ENCODE measurements at regions not wholly inside any gene's neighbourhood (a gene's known extent, or its start where the extent isn't known, plus 50 kb on each side); places are given as distances from the start of the nearest gene placed in this dataset.

DNA sequence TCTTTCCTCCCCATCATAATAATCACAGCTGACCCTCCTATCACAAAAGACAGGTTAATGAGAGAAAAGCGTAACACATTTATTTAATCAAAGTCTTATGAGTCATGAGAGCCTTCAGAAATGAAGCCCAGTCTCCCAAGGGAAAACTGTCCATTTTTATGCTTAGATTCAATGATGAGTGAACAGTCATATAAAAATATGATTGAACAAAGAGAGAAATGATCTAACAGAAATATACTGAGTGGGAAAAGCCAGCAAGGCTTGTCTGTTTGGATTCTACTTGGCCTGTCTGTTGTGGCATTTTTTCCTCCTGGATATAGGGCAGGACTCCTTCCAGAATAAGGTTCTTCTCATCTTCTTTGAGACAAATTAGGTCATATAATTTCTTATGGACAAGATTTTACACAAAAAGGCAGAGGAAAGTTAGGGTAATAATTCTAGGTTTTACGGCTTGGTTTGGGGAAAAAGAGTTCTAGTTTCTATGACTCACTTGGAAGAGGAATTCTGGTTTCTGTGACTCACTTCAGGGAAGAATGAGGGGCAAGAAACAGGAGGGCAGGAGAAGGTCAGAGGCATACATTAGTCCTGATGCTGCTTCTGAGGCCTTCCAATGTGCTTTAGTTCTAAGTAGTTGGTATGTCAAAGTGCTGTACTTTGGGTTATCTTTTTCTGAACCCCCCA is 534.2 kb downstream of the ZIC1 start:
- no peaks in the 10 kb centered on the region for H3K9me3 ChIP-seq
- no peaks in the 10 kb centered on the region for H3K4me1 ChIP-seq
- no peaks in the 10 kb centered on the region for H3K36me3 ChIP-seq
- H3K27me3 ChIP-seq: no peaks in the 10 kb centered on the region
- no peak for TF ChIP-seq POLR2A (IDR thresholded peaks at IDR 0.05)
- TF ChIP-seq, protein P1, sequence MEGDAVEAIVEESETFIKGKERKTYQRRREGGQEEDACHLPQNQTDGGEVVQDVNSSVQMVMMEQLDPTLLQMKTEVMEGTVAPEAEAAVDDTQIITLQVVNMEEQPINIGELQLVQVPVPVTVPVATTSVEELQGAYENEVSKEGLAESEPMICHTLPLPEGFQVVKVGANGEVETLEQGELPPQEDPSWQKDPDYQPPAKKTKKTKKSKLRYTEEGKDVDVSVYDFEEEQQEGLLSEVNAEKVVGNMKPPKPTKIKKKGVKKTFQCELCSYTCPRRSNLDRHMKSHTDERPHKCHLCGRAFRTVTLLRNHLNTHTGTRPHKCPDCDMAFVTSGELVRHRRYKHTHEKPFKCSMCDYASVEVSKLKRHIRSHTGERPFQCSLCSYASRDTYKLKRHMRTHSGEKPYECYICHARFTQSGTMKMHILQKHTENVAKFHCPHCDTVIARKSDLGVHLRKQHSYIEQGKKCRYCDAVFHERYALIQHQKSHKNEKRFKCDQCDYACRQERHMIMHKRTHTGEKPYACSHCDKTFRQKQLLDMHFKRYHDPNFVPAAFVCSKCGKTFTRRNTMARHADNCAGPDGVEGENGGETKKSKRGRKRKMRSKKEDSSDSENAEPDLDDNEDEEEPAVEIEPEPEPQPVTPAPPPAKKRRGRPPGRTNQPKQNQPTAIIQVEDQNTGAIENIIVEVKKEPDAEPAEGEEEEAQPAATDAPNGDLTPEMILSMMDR (IDR thresholded peaks at IDR 0.05): no peak
- ATAC-seq (no peak), DNase-seq (no peak)
- H3K27ac ChIP-seq: no peak overlapping the region
- intact Hi-C loops (cut with DNase I): no loop called here
- no peak overlapping the region for H3K4me3 ChIP-seq
- WGBS (ENCODE audit: insufficient coverage, low coverage, low lambda C conversion rate, missing lambda C conversion rate): 86% methylated on average over 2 of the region's 2 CpGs

DNA sequence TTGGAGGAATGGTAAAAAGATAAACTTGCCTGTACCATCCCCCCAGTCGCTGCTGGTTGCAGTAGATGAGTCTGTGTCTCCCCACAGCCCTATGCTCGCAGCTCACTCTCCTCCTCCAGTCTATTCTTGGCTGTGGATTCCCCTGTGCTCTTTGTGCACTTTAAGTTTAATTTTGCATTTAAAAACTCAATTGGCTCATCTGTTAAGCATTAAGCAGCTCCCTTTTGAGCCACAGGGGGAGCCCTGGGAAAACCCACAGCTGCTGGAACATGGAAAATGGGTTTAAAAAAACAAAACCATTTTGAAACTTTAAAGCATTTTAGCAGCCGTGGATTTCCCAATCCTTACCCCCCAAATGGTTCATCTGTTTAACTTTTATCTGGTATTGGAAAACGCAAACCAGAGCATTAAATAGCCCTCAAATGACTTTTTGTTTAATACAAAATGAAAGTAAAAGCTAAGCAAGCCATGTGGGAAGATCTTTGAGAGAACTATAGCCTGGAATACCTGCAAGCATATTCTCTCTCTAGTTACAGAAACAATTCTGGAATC is 536.9 kb downstream of the ZIC1 start:
- intact Hi-C loops (cut with DNase I): no loop called here
- H3K36me3 ChIP-seq: no peaks in the 10 kb centered on the region
- peak overlapping the region in 2 of 3 donors; percentile 27 to 37 for H3K27ac ChIP-seq
- no peaks in the 10 kb centered on the region for H3K4me1 ChIP-seq
- WGBS (ENCODE audit: insufficient coverage, low coverage, low lambda C conversion rate, missing lambda C conversion rate): 9% methylated on average over 4 of the region's 4 CpGs
- DNase-seq (peak in 2 of 3 donors; percentile 28 to 55), ATAC-seq (peak; percentile 96 to 98 (median 98))
- H3K4me3 ChIP-seq: peak overlapping the region in 2 of 3 donors; percentile 38 to 40
- H3K27me3 ChIP-seq: no peaks in the 10 kb centered on the region
- TF ChIP-seq POLR2A (IDR thresholded peaks at IDR 0.05): no peak
- TF ChIP-seq, protein P1 (IDR thresholded peaks at IDR 0.05): peak; percentile 56 to 67 (median 60)
- no peaks in the 10 kb centered on the region for H3K9me3 ChIP-seq

DNA sequence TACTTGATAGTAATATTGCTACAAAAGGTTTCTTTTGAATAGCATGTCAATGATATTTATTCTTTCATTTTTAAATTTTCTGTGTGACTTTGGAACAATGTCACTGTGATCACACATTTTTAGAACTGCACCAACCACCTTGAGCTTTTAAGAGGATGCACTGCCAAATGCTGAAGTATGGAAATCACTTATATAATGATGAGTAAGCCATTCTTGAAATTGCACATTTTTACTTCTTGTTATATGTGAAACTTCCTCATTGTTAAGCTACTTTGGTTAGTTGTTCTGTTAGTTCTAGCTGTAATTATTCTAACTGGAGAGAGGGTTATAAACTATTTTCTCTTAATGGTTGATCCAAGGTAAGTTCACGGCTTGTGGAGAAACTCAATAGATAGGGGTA is 547.5 kb downstream of the ZIC1 start:
- WGBS (ENCODE audit: insufficient coverage, low coverage, low lambda C conversion rate, missing lambda C conversion rate): 94% methylated on average over 1 of the region's 1 CpG
- ATAC-seq (no peak), DNase-seq (no peak)
- no peaks in the 10 kb centered on the region for H3K27me3 ChIP-seq
- intact Hi-C loops (cut with DNase I): no loop called here
- H3K9me3 ChIP-seq: no peaks in the 10 kb centered on the region
- no peak for TF ChIP-seq POLR2A (IDR thresholded peaks at IDR 0.05)
- TF ChIP-seq, protein P1 (IDR thresholded peaks at IDR 0.05): no peak
- no peaks in the 10 kb centered on the region for H3K36me3 ChIP-seq
- no peak overlapping the region for H3K27ac ChIP-seq
- no peaks in the 10 kb centered on the region for H3K4me1 ChIP-seq
- no peak overlapping the region for H3K4me3 ChIP-seq

DNA sequence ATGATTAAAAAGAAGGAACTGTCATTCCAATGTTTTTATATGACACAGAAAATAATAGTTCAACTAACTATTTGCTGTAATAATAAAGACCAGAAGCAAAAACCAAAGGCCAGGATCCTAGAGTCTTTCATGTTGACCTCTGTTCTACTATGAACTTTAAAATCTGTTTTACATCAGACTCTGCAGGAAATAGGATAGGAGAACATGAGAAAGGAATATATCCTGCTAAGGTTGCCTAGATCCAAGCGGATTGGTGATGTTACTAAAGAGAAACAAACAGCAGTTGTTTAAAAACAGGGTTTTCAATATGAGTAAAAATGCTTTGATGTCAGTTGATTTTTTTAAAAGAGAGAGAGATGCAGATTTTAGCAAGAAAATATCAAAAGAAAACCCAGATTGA is 549.6 kb downstream of the ZIC1 start:
- H3K9me3 ChIP-seq: no peaks in the 10 kb centered on the region
- H3K27ac ChIP-seq: no peak overlapping the region
- intact Hi-C loops (cut with DNase I): no loop called here
- H3K4me1 ChIP-seq: no peaks in the 10 kb centered on the region
- no peak for ATAC-seq
- H3K36me3 ChIP-seq: no peaks in the 10 kb centered on the region
- WGBS (ENCODE audit: insufficient coverage, low coverage, low lambda C conversion rate, missing lambda C conversion rate): 73% methylated on average over 1 of the region's 1 CpG
- no peak for DNase-seq
- no peak overlapping the region for H3K4me3 ChIP-seq
- TF ChIP-seq POLR2A (IDR thresholded peaks at IDR 0.05): no peak
- TF ChIP-seq, protein P1 (IDR thresholded peaks at IDR 0.05): no peak
- H3K27me3 ChIP-seq: no peaks in the 10 kb centered on the region
